Choroid plexus epithelial cell (primary cell): ENCODE measurements at regions not wholly inside any gene's neighbourhood (a gene's known extent, or its start where the extent isn't known, plus 50 kb on each side); places are given as distances from the start of the nearest gene placed in this dataset.

Source experiments
- DNase-seq: peaks from one replicate; pipeline ENCODE4 v3.0.0-alpha.2; 2010; ENCODE audit warnings: low read depth
- H3K4me3 ChIP-seq: 2 replicates; pipeline ENCODE4 v1.5.1; 2011; ENCODE audit warnings: low read depth, mild to moderate bottlenecking, control low read depth, low read length, moderate library complexity
- TF ChIP-seq, protein P1 (sequence below): conservative IDR thresholded peaks from 2 replicates; pipeline ENCODE4 v1.5.1; 2011; ENCODE audit warnings: low read depth, mild to moderate bottlenecking, control low read depth, inconsistent platforms, low read length, moderate library complexity

DNA sequence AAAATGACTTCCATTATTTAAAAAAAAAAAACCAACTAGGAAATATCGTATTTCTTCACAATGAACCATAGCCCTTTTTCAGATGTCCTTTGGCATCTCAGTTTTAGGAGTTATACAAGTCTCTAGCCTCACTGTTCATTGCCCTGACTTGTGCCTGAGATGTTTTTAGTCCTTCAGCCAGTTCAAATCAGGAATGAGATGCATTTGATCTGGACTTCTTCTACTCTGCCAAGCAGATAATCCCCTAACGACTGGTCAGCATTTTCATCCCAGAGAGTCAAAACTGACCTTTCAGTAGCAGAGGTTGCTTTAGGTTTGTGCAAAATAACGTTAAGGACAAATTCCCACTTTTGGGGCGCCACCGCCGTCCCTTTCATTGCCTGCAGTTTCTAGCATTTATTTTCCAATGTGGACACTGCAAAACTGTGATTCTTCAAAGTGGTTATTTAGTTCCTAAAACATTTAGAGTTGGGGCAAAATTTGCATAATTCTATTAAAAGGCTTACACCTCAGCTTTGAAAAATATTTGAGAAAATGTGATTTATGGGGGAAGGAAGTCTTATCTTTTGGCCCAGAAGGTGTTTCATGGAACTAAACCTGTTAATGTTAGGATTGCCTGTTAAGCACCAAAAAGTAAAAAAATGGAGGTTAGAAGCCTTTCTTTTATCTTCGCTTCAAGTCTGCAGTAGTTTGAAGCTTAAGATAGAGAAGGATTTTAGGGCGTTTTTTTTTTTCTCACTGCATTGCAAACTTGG lies 152.0 kb upstream of the SGK1 start:
- H3K4me3 ChIP-seq: no peak overlapping the region
- no peak for DNase-seq
- TF ChIP-seq, protein P1, sequence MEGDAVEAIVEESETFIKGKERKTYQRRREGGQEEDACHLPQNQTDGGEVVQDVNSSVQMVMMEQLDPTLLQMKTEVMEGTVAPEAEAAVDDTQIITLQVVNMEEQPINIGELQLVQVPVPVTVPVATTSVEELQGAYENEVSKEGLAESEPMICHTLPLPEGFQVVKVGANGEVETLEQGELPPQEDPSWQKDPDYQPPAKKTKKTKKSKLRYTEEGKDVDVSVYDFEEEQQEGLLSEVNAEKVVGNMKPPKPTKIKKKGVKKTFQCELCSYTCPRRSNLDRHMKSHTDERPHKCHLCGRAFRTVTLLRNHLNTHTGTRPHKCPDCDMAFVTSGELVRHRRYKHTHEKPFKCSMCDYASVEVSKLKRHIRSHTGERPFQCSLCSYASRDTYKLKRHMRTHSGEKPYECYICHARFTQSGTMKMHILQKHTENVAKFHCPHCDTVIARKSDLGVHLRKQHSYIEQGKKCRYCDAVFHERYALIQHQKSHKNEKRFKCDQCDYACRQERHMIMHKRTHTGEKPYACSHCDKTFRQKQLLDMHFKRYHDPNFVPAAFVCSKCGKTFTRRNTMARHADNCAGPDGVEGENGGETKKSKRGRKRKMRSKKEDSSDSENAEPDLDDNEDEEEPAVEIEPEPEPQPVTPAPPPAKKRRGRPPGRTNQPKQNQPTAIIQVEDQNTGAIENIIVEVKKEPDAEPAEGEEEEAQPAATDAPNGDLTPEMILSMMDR: no peak

DNA sequence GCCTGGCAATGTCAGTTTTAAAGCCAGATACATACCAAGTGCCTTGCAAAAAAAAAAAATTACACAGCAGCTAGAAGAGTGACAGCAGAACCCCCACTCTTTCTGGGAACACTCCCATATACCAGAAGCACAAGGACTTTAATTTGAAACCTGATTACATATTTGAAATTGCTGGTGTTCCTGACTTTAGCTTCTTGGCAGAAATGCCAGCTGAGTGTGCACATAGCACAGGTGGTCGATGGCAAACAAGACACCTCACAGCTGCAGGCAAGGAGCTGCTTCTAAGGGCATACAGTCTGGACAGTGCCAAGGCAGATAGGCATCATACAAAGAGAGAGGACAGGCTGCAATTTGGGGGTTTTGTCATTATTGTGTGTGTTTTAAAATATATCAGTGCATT lies 150.7 kb upstream of the SGK1 start:
- TF ChIP-seq, protein P1: no peak
- no peak overlapping the region for H3K4me3 ChIP-seq
- DNase-seq: no peak

DNA sequence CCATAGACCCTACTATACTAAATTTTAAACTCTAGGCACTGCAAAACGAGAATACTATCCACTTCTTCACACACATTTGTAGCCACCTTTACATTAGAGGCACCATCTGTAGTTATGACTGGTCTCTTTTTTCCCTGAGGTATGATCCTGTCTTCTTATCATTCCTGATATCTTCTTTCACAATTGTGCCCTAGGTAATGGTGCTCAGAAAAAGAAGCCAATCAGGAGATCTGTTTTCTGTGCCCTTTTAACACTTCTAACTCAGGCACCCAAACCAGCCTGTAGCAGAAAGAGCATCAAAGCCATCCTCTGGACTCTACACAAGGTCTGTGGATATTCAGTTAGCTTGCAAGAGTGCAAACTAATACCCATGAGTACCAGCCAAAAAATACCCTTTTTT lies 149.7 kb upstream of the SGK1 start:
- no peak for DNase-seq
- TF ChIP-seq, protein P1: no peak
- H3K4me3 ChIP-seq: no peak overlapping the region

DNA sequence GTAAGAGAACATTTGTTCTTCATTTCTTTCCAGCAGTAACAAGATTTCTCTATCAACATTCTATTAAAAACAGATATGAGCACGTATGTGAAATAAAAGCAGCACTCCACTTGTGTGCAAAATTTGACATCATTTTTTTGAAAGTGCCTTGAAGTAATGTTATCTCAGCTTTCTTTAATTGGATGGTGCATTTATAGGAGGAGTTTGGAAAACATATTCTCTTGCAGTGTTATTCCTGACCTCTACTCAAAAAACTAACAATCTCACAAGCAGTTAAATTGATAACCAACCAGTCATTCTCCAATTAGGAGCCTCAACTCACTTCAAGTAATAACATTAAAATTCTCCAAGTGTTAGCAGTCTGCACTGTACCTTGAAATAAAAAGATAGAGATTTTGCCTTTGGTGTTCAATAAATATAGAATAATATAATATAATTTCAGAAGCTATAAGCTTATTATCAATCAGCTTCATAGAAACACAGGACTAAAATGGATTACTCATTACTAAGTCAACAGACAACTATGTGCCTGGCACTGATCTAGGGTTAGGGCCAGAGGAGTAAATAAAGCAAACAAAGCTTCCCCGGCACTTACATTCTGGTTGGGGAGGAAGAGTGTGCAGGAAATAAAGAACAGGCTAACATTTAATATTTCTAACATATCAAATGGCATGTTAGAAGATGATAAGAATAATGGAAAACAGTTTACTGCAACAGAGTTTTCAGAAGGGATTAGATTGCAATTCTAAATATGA lies 149.0 kb upstream of the SGK1 start:
- no peak overlapping the region for H3K4me3 ChIP-seq
- TF ChIP-seq, protein P1: no peak
- DNase-seq: peak; percentile 29

DNA sequence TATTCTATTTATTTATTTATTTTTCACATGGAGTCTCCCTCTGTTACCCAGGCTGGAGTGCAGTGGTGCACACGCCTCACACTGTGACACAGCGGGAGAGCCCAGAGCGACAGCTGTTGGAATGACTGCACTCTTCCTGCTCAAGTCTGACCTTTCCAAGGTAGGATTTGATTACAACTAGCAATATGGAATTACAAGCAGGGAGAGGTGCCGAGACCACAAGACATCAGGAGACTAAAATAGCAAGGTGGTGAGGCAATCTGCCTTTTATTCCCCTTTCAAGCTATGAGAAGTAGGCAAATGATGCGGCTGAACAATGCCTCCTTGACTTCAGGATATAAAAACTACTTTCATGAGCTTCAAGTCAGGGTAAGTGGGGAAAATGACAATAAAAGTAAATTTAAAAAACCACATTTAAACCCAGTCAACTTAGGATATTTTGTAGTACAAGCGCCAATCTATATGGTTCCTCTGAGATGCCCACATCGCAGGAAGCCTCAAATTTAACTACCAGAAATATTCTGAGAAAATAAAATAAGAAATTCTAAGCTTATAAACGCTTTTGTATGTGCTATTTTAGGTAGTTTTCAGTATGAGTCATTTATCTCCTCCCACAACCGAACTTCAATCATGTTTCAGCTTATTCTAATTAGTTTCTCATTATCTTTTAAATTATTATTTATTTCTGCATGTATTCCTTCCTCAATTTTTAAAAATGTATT lies 146.9 kb upstream of the SGK1 start:
- peak; percentile 97 for DNase-seq
- H3K4me3 ChIP-seq: no peak overlapping the region
- TF ChIP-seq, protein P1: no peak

DNA sequence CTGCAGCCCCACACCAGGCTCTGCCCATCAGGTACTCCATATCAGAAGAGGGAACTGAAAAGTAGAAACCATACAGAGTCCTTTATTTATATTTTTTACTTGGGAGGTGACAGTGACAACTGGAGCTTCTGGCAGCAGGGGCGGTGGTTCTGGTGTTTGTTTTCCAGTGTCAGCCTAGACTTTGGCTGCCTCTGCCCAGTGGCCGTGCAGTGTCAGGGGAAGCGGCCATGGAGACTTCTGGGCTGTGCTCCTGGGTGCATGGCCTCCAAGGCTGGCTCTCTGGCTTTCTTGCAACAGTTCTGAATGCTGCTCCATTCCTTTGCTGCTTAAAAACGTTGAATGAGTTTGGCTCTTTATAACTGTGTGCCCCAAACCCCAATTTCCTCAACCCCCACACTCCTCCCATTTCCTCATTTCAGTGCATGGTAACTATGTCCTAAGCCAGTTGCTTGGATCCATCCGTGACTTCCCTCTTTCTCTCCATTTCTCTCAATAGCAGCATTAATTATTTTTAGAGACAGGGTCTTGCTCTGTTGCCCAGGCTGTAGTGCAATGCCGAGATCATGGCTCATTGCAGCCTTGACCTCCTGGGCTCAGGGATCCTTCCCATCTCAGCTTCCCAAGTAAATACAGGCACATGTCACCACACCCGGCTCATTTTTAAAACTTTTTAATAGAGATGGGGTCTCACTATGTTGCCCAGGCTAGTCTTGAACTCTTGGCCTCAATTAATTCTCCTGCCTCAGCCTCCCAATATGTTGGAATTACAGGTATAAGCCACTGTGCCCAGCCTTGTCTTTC lies 141.1 kb upstream of the SGK1 start:
- DNase-seq: no peak
- no peak overlapping the region for H3K4me3 ChIP-seq
- TF ChIP-seq, protein P1: no peak
